ENCODE measurements at regions not wholly inside any gene's neighbourhood (a gene's known extent, or its start where the extent isn't known, plus 50 kb on each side); places are given as distances from the start of the nearest gene placed in this dataset.

- no peak overlapping the region for H3K27ac ChIP-seq
- no peak for DNase-seq
- no peaks in the 10 kb centered on the region for H3K27me3 ChIP-seq
- intact Hi-C loops (cut with DNase I): no loop called here
- H3K4me3 ChIP-seq: no peak overlapping the region
- no peak for TF ChIP-seq CTCF (IDR thresholded peaks at IDR 0.05)
- ATAC-seq: no peak
- no peaks in the 10 kb centered on the region for H3K9me3 ChIP-seq
- H3K4me1 ChIP-seq: no peaks in the 10 kb centered on the region
- H3K36me3 ChIP-seq: no peaks in the 10 kb centered on the region
Observed at GRCh38 chr2:2992634-2993033, 385.0 kb downstream of the EIPR1 start.

- DNase-seq: no peak
- H3K27me3 ChIP-seq: no peaks in the 10 kb centered on the region
- no peak for TF ChIP-seq CTCF (IDR thresholded peaks at IDR 0.05)
- H3K4me1 ChIP-seq: no peaks in the 10 kb centered on the region
- no peaks in the 10 kb centered on the region for H3K36me3 ChIP-seq
- no peaks in the 10 kb centered on the region for H3K9me3 ChIP-seq
- H3K27ac ChIP-seq: no peak overlapping the region
- no peak for ATAC-seq
- intact Hi-C loops (cut with DNase I): no loop called here
- H3K4me3 ChIP-seq: no peak overlapping the region
Observed at GRCh38 chr2:2985020-2985419, 392.6 kb downstream of the EIPR1 start.

- no peaks in the 10 kb centered on the region for H3K27me3 ChIP-seq
- H3K9me3 ChIP-seq: no peaks in the 10 kb centered on the region
- ATAC-seq (no peak), DNase-seq (no peak)
- TF ChIP-seq CTCF (IDR thresholded peaks at IDR 0.05): no peak
- intact Hi-C loops (cut with DNase I): no loop called here
- no peak overlapping the region for H3K4me3 ChIP-seq
- H3K4me1 ChIP-seq: no peaks in the 10 kb centered on the region
- no peaks in the 10 kb centered on the region for H3K36me3 ChIP-seq
- no peak overlapping the region for H3K27ac ChIP-seq
Observed at GRCh38 chr2:2981000-2981399, 396.6 kb downstream of the EIPR1 start.

- no peak for ATAC-seq
- Histone ChIP-seq H3K9me3 (no peaks in the 10 kb centered on the region), H3K27me3 (no peaks in the 10 kb centered on the region), H3K4me3 (no peak overlapping the region), H3K4me1 (no peaks in the 10 kb centered on the region), H3K27ac (no peak overlapping the region), H3K36me3 (no peaks in the 10 kb centered on the region)
- DNase-seq: no peak
- no peak for TF ChIP-seq CTCF (IDR thresholded peaks at IDR 0.05)
- intact Hi-C loops (cut with DNase I): no loop called here
Observed at GRCh38 chr2:2974982-2975381, 402.6 kb downstream of the EIPR1 start.

- TF ChIP-seq CTCF (IDR thresholded peaks at IDR 0.05): no peak
- peaks cover 5% of the 10 kb centered on the region for H3K9me3 ChIP-seq
- no peak overlapping the region for H3K4me3 ChIP-seq
- H3K27me3 ChIP-seq: no peaks in the 10 kb centered on the region
- no peaks in the 10 kb centered on the region for H3K4me1 ChIP-seq
- no peaks in the 10 kb centered on the region for H3K36me3 ChIP-seq
- intact Hi-C loops (cut with DNase I): no loop called here
- H3K27ac ChIP-seq: no peak overlapping the region
- no peak for ATAC-seq
- DNase-seq: no peak
Observed at GRCh38 chr2:2960441-2961133, 417.0 kb downstream of the EIPR1 start.

Data from upper lobe of right lung (tissue), 1 donor.